IPS-15b (cell line): ENCODE measurements at regions not wholly inside any gene's neighbourhood (a gene's known extent, or its start where the extent isn't known, plus 50 kb on each side); places are given as distances from the start of the nearest gene placed in this dataset.

Source experiments
- H3K27me3 ChIP-seq: one replicate; pipeline ENCODE4 v1.6.1; 2013; ENCODE audit warnings: low read length; ENCODE audit not compliant: control insufficient read depth, insufficient read depth
- H3K36me3 ChIP-seq: one replicate; pipeline ENCODE4 v1.6.1; 2013; ENCODE audit warnings: low read length; ENCODE audit not compliant: control insufficient read depth, insufficient read depth
- H3K4me1 ChIP-seq: one replicate; pipeline ENCODE4 v1.6.1; 2013; ENCODE audit warnings: mild to moderate bottlenecking, low read length; ENCODE audit not compliant: control insufficient read depth, insufficient read depth
- H3K4me3 ChIP-seq: one replicate; pipeline ENCODE4 v1.5.1; 2013; ENCODE audit warnings: low read depth, low read length
- H3K9ac ChIP-seq: one replicate; pipeline ENCODE4 v1.6.1; 2013; ENCODE audit warnings: low read depth, mild to moderate bottlenecking, low read length
- H3K9me3 ChIP-seq: one replicate; pipeline ENCODE4 v1.6.1; 2013; ENCODE audit warnings: mild to moderate bottlenecking, low read length; ENCODE audit not compliant: control insufficient read depth, insufficient read depth

- H3K9me3 ChIP-seq: no peaks in the 10 kb centered on the region
- no peak overlapping the region for H3K4me3 ChIP-seq
- H3K27me3 ChIP-seq: no peaks in the 10 kb centered on the region
- H3K4me1 ChIP-seq: no peaks in the 10 kb centered on the region
- no peaks in the 10 kb centered on the region for H3K36me3 ChIP-seq
- H3K9ac ChIP-seq: no peak overlapping the region
Observed at GRCh38 chr5:144102979-144103378, 67.5 kb downstream of the YIPF5 start.

DNA sequence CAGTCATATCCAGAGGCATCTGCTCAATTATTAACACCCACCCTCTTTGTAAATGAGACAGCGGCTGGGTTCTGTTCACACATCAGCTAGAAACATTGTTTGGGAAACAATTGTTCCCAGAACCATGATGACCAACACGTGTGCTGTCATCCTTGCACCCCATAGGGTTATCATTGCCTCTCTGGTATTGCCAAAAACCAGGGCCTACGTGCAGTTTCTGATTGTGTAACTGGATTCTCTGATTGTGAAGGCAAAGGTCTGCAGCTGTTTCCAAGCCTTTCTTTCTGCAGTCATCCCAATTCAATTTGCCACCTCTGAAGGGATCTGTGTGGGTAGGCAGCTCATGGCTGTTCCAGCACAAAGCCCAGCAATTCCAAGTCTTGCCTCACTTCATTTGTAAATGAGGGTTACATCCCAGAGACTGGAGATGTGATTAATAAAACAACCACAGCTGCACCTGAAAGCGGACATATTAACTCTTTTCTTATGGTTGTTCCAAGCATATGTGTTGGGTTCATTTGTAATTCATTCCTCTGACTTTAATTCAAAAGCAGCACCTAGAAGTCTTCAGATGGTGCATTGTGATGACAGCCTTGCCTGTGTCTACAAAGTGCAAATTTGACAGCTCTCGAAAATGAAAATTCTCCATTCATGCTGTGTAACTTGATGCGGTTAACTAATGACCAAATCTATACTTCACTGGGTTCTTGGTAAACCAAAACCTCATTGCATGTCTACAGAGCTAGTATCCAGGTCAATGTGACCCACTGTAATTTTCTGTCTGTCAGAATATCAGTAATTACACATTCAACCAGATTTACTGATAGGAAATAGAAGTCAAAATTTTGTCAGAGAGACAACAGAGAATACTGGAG lies 66.6 kb downstream of the YIPF5 start:
- H3K9me3 ChIP-seq: no peaks in the 10 kb centered on the region
- H3K9ac ChIP-seq: no peak overlapping the region
- no peaks in the 10 kb centered on the region for H3K27me3 ChIP-seq
- no peaks in the 10 kb centered on the region for H3K36me3 ChIP-seq
- no peak overlapping the region for H3K4me3 ChIP-seq
- H3K4me1 ChIP-seq: no peaks in the 10 kb centered on the region

DNA sequence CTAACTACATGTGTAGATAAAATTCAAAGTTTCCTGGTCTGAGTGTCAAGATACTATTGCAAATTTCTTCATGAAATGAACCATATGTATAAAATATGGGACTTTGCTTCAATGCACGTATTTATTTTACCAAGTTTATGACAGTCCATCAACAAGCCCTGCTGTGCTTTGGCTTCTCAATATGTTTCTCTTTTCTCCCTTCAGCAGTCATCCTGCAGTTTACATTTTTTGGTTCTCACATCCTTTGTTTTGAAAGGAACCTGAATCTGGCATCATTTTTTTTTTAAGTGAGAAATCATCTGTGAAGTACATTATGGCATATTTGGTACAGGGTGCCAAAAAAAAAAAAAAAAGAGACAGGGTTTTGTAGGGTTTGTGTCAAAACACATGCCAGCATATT lies 65.1 kb downstream of the YIPF5 start:
- no peak overlapping the region for H3K4me3 ChIP-seq
- H3K4me1 ChIP-seq: no peaks in the 10 kb centered on the region
- H3K9ac ChIP-seq: no peak overlapping the region
- H3K36me3 ChIP-seq: no peaks in the 10 kb centered on the region
- H3K27me3 ChIP-seq: no peaks in the 10 kb centered on the region
- H3K9me3 ChIP-seq: no peaks in the 10 kb centered on the region

GRCh38 chr5:144108131-144108530 lies 62.3 kb downstream of the YIPF5 start:
- Histone ChIP-seq H3K4me3 (no peak overlapping the region), H3K9me3 (no peaks in the 10 kb centered on the region), H3K27me3 (no peaks in the 10 kb centered on the region), H3K36me3 (no peaks in the 10 kb centered on the region), H3K9ac (no peak overlapping the region), H3K4me1 (no peaks in the 10 kb centered on the region)
